Activated B cell treated with CpG ODN at 0.5 μM for 24 hours (primary cell): ENCODE measurements at regions not wholly inside any gene's neighbourhood (a gene's known extent, or its start where the extent isn't known, plus 50 kb on each side); places are given as distances from the start of the nearest gene placed in this dataset.

ENCODE experiments used
- ATAC-seq: fragments of 200-7000 bp; cut with Tn5 transposase; one replicate; pipeline ENCODE4 v1.10.0; 2021; ENCODE audit warnings: low read depth, mild to moderate bottlenecking, moderate library complexity
- CTCF ChIA-PET: fragments of 350-600 bp; sonication (Branson Sonifier 250); formaldehyde crosslinking; loops from one replicate; lab custom pipeline; 2021; ENCODE audit warnings: antibody characterized with exemption; lab: Charles Lee
- POLR2A ChIA-PET: fragments of 350-600 bp; sonication (Branson Sonifier 250); formaldehyde crosslinking; loops from one replicate; lab custom pipeline; 2021; ENCODE audit warnings: antibody characterized with exemption; lab: Charles Lee
- DNase-seq: peaks from one replicate; pipeline ENCODE4 v3.0.0; 2022
- H3K27ac Mint-ChIP-seq: one replicate; pipeline ENCODE4 v1.8.0; 2020; ENCODE audit warnings: mixed read lengths
- H3K27me3 Mint-ChIP-seq: one replicate; pipeline ENCODE4 v1.8.0; 2021; ENCODE audit warnings: mixed read lengths
- H3K36me3 Mint-ChIP-seq: one replicate; pipeline ENCODE4 v1.8.0; 2021; ENCODE audit warnings: low read depth, mixed read lengths
- H3K4me1 Mint-ChIP-seq: one replicate; pipeline ENCODE4 v1.8.0; 2021; ENCODE audit warnings: mixed read lengths
- H3K4me3 Mint-ChIP-seq: one replicate; pipeline ENCODE4 v1.8.0; 2020; ENCODE audit warnings: mild to moderate bottlenecking, mixed read lengths
- H3K9me3 Mint-ChIP-seq: one replicate; pipeline ENCODE4 v1.8.0; 2020; ENCODE audit warnings: mixed read lengths
- CTCF ChIP-seq: fragments of 200-600 bp; IDR thresholded peaks from one replicate; pipeline ENCODE4 v1.8.0; 2022; ENCODE audit warnings: antibody characterized with exemption, mild to moderate bottlenecking
- intact Hi-C: fragments of 100-400 bp; cut with micrococcal nuclease; formaldehyde crosslinking; loops from one replicate; pipeline ENCODE4 v1.15.1; 2024

GRCh38 chr3:119091936-119092677 is 53.9 kb upstream of the TEX55 start:
- H3K4me3 Mint-ChIP-seq = no peak overlapping the region
- ATAC-seq (no peak), DNase-seq (no peak)
- intact Hi-C loops = no loop called here
- H3K27me3 Mint-ChIP-seq = peaks cover 5% of the 10 kb centered on the region
- ChIA-PET CTCF (no interaction called here), POLR2A (no interaction called here)
- TF ChIP-seq CTCF = no peak
- H3K27ac Mint-ChIP-seq = no peak overlapping the region
- no peaks in the 10 kb centered on the region for H3K4me1 Mint-ChIP-seq
- no peaks in the 10 kb centered on the region for H3K9me3 Mint-ChIP-seq
- no peaks in the 10 kb centered on the region for H3K36me3 Mint-ChIP-seq

GRCh38 chr3:119087799-119088198 is 53.2 kb upstream of the IGSF11 start:
- ChIA-PET POLR2A (no interaction called here), CTCF (interaction anchor here (0.7 kb wide), 1 partner anchor 195 kb away, joined by 5 read pairs; no protein-coding TSS in a partner anchor)
- no peaks in the 10 kb centered on the region for H3K4me1 Mint-ChIP-seq
- H3K27me3 Mint-ChIP-seq = peaks cover 17% of the 10 kb centered on the region
- no peak for TF ChIP-seq CTCF
- ATAC-seq = no peak
- H3K9me3 Mint-ChIP-seq = no peaks in the 10 kb centered on the region
- intact Hi-C loops = no loop called here
- H3K36me3 Mint-ChIP-seq = no peaks in the 10 kb centered on the region
- DNase-seq = no peak
- H3K4me3 Mint-ChIP-seq = no peak overlapping the region
- no peak overlapping the region for H3K27ac Mint-ChIP-seq

GRCh38 chr3:119085070-119085439 is 50.4 kb upstream of the IGSF11 start:
- POLR2A ChIA-PET = no interaction called here
- no peak for DNase-seq
- CTCF ChIA-PET = no interaction called here
- ATAC-seq = no peak
- intact Hi-C loops = no loop called here
- H3K4me3 Mint-ChIP-seq = no peak overlapping the region
- H3K9me3 Mint-ChIP-seq = no peaks in the 10 kb centered on the region
- no peak for TF ChIP-seq CTCF
- peaks cover 17% of the 10 kb centered on the region for H3K27me3 Mint-ChIP-seq
- H3K4me1 Mint-ChIP-seq = no peaks in the 10 kb centered on the region
- H3K27ac Mint-ChIP-seq = no peak overlapping the region
- no peaks in the 10 kb centered on the region for H3K36me3 Mint-ChIP-seq

GRCh38 chr3:119084371-119085069 is 49.9 kb upstream of the IGSF11 start:
- Mint-ChIP-seq H3K4me1 (no peaks in the 10 kb centered on the region), H3K36me3 (no peaks in the 10 kb centered on the region), H3K4me3 (no peak overlapping the region), H3K27ac (no peak overlapping the region), H3K27me3 (peaks cover 17% of the 10 kb centered on the region), H3K9me3 (peaks cover 3% of the 10 kb centered on the region)
- TF ChIP-seq CTCF = no peak
- ChIA-PET POLR2A (no interaction called here), CTCF (no interaction called here)
- no peak for ATAC-seq
- intact Hi-C loops = no loop called here
- DNase-seq = no peak
